ENCODE measurements at regions not wholly inside any gene's neighbourhood (a gene's known extent, or its start where the extent isn't known, plus 50 kb on each side); places are given as distances from the start of the nearest gene placed in this dataset.
"Not testable (repeated sequence)": the region's sequence is repeated elsewhere in the genome, so short reads cannot be mapped to it uniquely, and the experiment has no call there.

DNA sequence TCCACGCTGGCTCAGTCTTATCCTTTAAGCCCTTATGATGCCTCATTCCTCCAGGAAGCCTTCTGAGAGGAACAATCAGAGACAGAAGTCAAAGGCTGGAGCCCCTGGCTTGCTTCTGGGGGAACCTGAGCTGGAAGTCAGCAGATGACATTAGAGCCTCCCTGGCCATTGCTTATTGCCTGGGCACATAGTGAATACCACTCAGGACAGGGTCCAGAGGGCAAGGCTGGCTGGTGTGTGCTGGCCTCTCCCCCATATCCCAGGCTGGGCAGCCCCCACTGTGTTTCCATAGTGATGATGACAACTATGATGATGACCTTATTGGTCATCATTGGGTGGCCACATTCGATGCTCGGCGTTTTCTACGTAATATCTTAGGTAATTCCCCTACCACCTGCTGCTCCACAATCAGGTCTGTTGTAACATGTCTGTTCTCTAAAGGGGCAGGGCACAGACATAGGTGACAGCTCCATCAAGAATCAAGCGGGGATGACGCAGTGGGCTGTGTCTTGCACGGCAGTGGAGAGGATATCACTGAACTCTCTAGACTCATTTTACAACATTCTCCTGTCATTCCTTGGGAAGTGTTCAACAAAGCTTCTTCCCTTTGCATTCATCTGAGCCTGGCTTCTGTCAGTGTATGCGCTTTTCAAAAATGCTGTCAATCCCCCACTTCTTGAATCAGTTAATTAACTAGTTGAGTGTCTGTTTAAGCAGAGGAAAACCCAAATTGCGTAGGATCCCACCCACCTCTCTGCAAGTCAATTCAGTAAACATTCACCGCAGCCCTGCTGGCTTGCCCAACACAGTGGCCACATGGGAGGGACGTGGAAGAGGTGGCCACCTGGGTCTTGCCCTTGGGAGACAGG lies 89.4 kb upstream of the TSHZ3 start:
- DNase-seq (ENCODE audit: low read depth, low spot score), result no peak

DNA sequence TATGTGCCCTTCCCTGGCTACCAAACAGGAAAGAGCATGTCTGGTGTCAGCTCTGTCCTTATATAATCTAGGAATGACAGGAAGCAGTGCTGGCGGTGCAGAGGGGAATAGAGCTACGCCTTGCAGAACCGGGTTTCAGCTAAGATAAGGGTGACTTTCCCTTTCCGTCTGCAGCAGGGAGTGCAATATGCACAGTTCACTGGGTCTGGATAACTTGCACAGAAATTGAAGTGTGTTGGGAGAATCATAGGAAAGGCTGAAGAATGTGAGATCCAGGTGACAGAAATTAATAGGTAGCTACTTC lies 90.0 kb upstream of the TSHZ3 start:
- no peak for DNase-seq (ENCODE audit: low read depth, low spot score)
- H3K4me3 ChIP-seq (ENCODE audit: low read length), result no peak overlapping the region

More for the DNA sequence above, 89.4 kb upstream of the TSHZ3 start:
- no peak overlapping the region for H3K4me3 ChIP-seq (ENCODE audit: low read length)

DNA sequence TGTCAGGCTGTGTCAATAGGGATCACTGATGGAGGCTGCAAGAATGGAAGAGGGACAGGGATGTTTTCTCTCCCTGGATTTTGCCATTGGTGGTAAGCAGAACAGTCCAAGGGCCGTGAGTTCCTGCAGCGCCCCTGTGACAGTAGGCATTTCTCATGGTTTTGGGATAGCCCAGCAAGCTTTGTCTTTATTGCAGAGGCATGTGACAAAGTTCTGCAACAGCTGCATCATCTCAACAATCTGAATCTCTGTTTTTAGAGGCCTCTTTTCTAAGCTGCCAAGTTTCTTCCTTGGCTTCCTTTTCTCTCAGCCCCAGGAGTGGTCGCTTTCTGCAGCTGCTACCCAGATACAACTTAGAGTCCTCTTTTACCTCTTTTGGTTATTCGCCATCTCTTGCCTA lies 95.7 kb upstream of the TSHZ3 start:
- no peak for DNase-seq (ENCODE audit: low read depth, low spot score)
- H3K4me3 ChIP-seq (ENCODE audit: low read length), result no peak overlapping the region

DNA sequence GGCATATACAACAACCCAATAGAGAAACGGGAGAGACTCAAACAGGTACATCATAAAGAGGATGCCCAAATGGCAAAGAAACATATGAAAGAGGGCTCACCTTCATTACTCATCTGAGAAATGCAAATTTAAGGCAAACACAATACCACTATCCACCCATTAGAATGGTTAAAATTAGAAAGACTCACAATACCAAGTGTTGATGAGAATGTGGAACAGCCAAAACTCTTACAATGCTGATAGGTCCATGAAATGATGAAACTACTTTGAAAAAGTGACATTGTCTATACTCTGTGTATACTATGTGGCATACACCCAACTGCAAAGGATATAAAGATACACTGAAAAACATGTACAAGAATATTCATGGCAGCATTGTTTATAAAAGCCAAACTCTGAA lies 96.2 kb upstream of the TSHZ3 start:
- no peak for DNase-seq (ENCODE audit: low read depth, low spot score)
- no peak overlapping the region for H3K4me3 ChIP-seq (ENCODE audit: low read length)

DNA sequence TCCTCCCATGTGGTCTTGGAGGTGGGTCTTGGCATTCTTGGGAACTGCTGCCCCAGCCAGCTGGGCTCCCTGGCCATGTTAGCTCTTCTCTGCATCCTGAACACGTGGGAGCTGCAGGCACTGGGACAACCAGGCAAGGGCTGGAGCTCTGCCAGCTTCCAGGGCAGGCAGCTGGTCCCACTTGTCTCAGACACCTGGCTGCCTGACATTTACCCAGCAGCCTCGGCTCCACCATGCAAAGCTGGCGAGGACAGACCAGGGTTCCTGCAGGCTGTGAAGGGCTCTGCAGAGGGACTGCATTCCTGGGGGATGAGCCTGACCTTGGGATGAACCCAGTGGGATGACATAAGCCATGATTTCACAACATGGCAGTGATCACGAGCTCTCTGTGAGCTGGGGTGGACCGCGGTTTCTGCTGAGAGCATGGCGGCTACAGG lies 99.0 kb upstream of the TSHZ3 start:
- no peak overlapping the region for H3K4me3 ChIP-seq (ENCODE audit: low read length)
- no peak for DNase-seq (ENCODE audit: low read depth, low spot score)

DNA sequence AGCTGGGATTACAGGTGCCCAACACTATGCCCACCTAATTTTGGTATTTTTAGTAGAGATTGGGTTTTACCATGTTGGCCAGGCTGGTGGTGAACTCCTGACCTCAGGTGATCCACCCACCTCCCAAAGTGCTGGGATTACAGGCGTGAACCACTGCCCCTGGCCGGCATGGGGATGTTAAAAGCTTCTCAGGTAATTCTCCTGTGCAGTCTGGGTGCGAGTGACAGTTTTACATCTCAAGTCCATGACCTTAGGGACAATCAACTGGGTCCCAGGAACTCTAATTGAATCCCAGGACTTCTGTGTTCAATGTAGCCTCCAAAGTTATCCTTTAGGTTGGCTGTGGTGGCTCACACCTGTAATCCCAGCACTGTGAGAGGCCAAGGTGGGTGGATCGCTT lies 100.1 kb upstream of the TSHZ3 start:
- H3K4me3 ChIP-seq (ENCODE audit: low read length), result no peak overlapping the region
- no peak for DNase-seq (ENCODE audit: low read depth, low spot score)

DNA sequence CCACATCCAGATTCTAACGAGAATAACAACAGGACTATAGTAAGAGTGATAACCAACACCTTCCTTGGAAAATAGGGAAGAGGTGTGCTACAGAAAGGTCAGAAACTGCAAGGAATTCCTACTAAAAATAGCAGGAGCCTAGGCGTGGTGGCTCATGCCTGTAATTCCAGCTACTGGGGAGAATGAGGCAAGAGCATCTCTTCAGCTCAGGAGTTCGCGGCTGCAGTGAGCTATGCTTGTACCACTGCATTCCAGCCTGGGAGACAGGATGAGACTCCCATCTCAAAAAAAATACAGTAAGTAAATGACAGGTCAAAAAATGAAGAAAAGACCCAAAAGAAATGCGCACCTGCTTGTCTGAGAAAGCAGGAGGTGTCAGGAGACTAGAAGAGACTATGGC lies 101.5 kb upstream of the TSHZ3 start:
- no peak for DNase-seq (ENCODE audit: low read depth, low spot score)
- no peak overlapping the region for H3K4me3 ChIP-seq (ENCODE audit: low read length)

DNA sequence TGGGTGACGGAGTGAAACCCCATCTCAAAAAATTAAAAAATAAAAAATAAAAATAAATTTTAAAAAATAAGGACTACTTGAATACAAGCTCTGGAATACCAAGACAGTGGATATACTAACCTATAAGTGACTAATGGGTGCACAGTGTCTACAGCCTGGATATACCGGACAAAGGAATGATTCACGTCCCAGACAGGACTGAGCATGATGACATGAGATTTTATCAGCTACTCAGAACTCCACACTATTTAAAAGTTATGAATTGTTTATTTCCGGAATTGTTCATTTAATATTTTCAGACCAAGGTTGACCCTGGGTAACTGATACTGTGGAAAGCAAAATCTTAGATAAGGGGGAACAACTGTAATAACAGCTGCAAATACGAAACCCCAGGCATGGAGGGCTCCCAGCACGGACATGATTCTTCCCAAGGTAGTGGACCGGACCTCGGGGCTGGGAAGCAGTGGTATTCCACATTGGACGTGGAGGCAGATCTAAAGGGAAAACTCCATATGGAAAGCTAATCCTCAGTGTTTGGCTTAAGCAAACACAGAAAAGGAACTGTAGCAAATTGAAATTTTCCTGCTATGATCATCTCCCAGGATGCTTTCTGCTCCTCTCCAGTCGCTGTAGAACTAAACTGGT lies 102.6 kb upstream of the TSHZ3 start:
- no peak for DNase-seq (ENCODE audit: low read depth, low spot score)
- H3K4me3 ChIP-seq (ENCODE audit: low read length), result no peak overlapping the region

DNA sequence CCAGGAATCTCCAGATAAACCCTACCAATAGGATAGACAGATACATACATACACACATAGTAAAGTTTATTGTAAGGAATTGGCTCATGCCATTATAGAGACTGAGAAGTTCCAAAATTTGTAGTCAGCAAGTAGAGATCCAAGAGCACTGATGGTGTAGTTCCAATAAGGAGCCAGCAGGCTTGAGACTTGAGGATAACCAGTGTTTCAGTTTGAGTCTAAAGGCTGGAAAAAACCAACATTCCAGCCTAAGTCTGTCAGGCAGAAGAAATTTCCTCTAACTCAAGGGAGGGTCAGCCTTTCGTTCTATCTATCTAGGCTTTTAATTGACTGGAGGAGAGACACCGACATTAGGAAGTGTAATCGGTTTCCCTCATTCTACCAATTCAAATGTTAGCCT lies 110.2 kb upstream of the TSHZ3 start:
- DNase-seq (ENCODE audit: low read depth, low spot score), result no peak
- no peak overlapping the region for H3K4me3 ChIP-seq (ENCODE audit: low read length)

DNA sequence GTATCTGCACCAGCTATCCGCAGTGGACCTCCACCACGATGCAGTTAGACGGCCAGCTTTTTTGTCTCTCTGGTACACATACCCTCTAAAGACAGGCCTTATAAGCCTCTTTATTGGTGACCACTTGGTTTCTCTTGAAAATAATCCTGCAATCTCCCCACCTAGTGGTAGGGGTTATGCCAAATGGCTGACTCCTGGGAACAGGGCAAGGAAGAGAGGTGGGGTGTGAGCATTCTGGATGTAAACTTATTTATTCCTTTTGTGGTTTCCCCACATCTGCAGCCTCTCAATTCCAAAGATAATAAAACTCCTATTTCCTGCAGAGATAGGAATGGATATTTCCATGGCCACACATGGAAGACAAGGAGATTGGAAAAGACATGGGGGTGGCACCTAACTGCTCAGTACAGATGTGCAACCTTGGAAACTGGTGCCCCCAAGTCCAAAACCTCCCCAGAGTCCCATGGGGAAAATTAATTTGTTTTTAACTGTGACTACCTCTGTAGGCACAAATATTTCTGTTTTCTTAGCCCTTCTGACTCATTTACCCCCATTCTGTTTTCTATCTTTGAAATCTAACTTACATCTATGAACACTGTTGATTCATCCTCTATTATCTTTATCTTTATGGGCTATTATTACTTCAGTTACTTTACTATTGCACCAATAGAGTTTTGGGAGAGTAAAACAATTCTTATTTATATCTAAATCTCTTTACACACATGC lies 112.7 kb upstream of the TSHZ3 start:
- DNase-seq (ENCODE audit: low read depth, low spot score), result no peak
- H3K4me3 ChIP-seq (ENCODE audit: low read length), result no peak overlapping the region

DNA sequence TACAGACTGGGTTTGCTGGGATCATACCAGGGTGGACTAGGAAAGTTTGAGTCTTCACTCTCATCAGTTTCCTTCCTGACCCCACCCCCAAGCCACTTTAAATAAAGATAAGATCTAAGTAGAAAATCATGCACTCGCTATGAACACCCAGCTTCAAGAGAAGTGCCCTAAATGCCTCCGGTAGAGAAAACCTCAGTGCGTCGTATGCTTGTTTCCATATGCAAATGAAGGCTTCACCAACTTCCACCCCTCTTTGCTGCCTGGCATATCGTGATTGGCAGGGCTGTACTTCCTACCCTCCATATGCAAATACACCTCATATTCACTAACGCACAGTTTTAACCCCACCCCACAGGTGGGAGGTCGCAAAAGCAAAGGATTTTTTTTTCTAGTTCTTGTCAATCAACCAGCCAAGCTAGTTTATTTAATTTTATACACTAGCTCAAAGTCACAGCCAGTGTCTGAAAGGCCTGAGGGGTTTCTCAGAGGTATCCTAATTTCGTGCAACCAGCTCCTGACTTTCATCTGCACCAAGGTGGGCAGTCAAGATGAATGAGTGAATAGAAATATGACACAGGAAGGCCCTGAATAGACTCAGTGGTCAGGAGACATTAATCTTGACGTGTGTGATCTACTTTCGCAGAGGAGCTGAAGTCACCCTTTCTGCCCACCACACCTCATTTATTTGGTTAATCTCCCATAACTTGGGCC lies 121.1 kb upstream of the TSHZ3 start:
- H3K4me3 ChIP-seq (ENCODE audit: low read length), result no peak overlapping the region
- DNase-seq (ENCODE audit: low read depth, low spot score), result peak; percentile 83

DNA sequence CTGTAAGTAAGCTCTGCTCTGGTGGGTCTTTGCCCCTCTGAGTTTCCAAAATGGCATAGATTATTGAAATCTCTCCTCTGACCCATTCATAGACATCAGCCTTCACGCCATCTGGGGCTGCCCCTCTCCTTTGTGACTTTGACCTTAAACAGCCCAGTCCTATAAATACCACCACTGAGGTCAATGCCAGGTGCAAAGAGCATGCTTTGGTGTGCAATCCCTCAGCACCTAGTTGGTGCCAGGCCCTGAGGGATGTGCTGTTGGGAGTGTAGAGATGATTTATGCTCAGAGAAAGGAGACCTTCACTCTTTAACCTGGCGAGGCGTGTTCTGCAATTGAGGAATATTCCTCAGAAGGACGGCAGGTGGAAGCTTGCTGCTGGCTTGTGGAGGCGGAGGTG lies 121.7 kb upstream of the TSHZ3 start:
- no peak for DNase-seq (ENCODE audit: low read depth, low spot score)

DNA sequence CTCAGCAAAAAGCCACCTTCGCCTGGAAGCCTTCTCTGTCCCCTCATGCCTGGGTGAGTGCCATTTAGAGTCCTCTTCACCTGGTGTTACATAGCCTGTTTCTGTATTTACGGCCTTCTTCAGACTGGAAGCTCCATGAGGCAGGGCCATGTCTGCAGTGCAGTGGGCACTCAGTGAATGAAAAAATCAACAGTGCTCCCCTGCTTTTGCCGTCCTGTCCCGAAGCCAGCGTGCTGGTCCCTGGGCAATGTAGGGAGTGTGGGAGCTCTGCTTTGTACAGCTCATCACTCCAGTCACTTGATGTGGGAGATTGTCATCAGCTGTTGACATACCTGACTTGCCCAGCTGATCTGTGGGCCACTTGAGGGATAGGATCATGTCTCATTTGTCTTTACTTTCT lies 129.0 kb upstream of the TSHZ3 start:
- DNase-seq (ENCODE audit: low read depth, low spot score), result no peak
- no peak overlapping the region for H3K4me3 ChIP-seq (ENCODE audit: low read length)

More for the DNA sequence above, 121.7 kb upstream of the TSHZ3 start:
- H3K4me3 ChIP-seq (ENCODE audit: low read length), result no peak overlapping the region

DNA sequence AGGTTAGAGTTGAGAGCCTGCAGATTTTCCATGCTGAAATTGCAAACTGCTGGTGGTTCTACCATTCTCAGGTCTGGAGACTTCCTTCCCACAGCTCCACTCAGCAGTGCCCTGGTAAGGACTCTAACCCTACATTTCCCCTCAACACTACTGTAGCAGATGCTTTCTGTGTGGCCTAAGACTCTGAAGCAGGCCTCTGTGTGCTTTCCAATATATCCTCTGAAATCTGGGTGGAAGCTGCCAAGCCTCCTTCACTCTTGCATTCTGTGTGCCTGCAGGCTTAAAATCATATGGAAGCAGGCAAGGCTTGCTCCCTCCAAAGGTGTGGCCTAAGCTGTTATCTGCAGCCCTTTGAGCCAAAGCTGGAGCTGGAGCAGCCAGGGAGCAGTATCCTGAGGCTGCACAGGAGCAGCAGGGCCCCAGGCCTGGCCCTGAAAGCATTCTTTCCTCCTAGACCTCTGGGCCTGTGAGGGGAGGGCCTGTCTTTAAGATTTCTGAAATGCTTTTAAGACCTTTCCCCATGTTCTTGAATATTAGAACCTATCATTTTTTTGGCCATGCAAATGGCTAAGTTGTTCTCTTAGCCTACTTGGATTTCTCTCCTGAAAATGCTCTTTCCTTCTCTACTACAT lies 134.1 kb upstream of the TSHZ3 start:
- no peak overlapping the region for H3K4me3 ChIP-seq (ENCODE audit: low read length)
- no peak for DNase-seq (ENCODE audit: low read depth, low spot score)

DNA sequence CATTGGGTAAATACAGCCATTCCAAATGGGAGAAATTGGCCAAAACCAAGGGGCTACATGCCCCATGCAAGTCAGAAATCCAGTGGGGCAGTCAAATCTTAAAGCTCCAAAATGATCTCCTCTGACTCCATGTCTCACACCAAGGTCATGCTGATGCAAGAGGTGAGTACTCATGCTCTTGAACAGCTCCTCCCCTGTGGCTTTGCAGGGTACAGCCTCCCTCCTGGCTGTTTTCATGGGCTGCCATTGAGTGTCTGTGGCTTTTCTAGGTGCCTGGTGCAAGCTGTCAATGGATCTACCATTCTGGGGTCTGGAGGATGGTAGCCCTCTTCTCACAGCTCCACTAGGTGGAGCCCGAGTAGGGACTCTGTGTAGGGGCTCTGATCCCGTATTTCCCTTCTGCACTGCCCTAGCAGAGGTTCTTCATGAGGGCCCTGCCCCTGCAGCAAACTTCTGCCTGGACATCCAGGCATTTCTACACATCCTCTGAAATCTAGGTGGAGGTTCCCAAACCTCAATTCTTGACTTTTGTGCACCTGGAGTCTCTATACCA lies 135.7 kb upstream of the TSHZ3 start:
- H3K4me3 ChIP-seq (ENCODE audit: low read length), result not testable (repeated sequence)
- peak; percentile 10 for DNase-seq (ENCODE audit: low read depth, low spot score)

DNA sequence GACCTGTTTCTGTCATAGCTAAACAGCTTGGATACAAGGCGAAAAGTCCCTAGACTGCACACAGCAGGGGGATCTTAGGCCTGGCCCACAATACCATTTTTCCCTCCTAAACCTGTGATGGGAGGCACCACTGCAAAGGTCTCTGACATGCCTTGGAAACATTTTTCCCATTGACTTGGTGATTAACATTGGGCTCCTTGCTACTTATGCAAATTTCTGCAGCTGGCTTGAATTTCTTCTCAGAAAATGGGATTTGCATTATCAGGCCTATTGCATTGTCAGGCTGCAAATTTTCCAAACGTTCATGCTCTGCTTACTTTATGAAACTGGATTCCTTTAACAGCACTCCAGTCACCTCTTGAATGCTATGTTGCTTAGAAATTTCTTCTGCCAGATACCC lies 136.2 kb upstream of the TSHZ3 start:
- no peak overlapping the region for H3K4me3 ChIP-seq (ENCODE audit: low read length)
- DNase-seq (ENCODE audit: low read depth, low spot score), result no peak

DNA sequence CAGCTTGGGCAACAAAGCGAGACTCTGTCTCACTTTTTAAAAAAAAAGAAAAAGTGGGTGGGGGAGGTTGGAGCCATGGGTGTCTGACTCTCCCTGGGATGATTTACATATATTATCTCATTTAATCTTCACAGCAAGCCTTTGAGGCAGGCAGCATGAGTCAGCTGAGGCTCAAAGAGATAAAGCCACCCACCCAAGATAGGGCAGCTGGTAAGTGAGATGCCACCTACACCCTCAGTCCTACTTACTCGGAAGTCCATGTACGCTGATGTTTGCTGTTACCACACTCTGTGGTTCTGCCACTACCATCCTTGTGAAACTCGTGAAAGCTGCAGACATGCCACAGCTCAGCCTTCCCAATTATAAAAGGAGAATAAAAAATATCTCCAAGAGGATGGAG lies 142.0 kb upstream of the TSHZ3 start:
- H3K4me3 ChIP-seq (ENCODE audit: low read length), result no peak overlapping the region
- no peak for DNase-seq (ENCODE audit: low read depth, low spot score)

DNA sequence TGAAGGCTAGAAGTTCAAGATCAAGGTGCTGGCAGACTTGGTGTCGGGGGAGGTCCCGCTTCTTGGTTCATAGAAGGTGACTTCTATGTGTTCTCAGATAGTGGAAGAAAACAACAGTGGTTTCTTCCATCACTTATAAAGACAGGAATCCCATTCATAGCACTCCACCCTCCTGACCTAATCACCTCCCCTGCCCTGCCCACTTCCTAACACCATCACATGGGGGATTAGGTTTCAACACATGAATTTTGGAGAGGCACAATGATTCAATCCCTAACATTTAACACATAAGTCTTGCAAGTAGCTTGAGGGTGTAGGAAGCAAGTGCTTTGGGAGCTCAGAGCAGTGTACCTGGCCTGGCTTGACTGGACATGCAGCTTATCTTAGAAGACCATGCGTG lies 142.8 kb upstream of the TSHZ3 start:
- no peak overlapping the region for H3K4me3 ChIP-seq (ENCODE audit: low read length)
- DNase-seq (ENCODE audit: low read depth, low spot score), result no peak

DNA sequence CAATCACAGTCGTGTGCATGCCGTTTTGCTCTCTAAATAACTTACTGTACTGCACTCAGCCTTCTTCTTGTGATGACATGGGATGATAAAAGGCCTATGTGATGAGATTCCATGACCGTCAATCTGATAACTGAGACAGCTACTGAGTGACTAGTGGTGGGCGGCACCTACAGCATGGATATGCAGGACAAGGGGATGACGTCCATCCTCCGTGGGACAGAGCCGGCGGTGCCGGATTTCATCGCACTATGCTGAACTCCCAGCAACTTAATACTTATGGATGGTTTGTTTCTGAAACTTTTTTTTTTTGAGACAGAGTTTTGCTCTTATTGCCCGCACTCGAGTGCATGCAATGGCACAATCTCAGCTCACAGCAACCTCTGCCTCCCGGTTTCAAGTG lies 146.8 kb upstream of the TSHZ3 start:
- no peak for DNase-seq (ENCODE audit: low read depth, low spot score)
- no peak overlapping the region for H3K4me3 ChIP-seq (ENCODE audit: low read length)
